Midbrain (tissue), 1 donor: ENCODE measurements at regions not wholly inside any gene's neighbourhood (a gene's known extent, or its start where the extent isn't known, plus 50 kb on each side); places are given as distances from the start of the nearest gene placed in this dataset.
"Not testable (repeated sequence)": the region's sequence is repeated elsewhere in the genome, so short reads cannot be mapped to it uniquely, and the experiment has no call there.

Experiments used
- DNase-seq: peaks from one replicate; lab custom pipeline; 2025; lab: John Stamatoyannopoulos, UW

DNA sequence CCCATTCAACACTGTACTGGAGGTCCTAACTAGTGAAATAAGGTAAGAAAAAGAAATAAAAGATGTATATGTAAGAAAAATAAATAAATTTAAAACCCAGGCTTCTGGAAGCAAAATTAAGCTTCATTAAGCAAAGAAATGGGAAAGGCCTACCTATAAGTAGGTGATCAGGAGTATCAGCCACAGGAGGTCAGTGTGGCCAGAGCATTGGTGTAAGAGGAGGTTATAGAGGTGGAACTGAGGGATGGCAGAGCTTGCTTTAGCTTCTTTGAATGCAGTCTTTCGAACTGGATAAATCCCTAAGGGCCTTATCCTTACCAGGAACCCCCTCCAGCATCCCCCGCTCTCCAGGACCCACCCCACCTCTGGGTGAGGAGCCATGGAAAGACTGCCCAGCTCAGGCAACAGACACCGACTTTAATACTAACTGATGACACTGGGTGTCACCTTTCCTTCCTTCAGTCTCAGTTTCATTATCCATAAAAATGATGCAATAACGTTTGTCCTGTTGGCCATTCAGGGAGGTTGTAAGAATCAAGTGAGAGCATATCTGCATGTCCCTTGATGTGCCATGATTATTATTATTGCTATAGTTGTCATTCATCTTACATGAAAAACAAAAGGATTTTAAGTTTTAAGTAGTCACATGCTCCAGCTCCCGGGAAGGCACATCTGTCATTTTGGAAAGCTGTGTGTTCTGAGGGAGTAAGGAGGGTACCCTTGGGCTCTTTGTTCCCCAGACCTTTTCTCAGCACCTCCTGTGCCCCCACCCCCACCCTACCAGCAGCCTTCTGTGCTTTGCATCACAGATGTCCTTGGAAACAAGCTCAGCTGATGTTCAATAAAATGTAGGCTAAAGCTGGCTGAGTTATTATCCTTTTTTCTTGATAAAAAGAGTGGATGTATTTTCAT is 50.8 kb upstream of the CTNNA1 start:
- DNase-seq, result no peak

DNA sequence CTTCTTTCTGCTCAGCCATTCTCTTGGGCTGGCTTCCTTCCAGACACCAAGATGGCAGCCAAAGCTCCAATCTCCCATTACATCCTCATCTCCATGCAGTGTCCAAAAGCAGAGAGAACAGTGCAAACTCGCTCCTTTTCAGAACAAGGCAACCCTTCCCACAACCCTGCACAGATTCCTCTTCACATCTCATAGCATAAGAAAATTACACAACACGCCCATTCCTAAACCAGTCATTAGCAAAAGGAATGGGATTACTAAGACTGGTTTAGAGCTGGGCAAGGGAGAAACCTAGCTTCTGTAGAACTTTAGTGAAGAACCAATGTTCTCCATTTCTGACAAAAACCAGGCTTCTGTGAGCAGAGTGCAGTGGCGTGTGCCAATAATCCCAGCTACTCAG is 51.5 kb upstream of the CTNNA1 start:
- DNase-seq, result no peak

DNA sequence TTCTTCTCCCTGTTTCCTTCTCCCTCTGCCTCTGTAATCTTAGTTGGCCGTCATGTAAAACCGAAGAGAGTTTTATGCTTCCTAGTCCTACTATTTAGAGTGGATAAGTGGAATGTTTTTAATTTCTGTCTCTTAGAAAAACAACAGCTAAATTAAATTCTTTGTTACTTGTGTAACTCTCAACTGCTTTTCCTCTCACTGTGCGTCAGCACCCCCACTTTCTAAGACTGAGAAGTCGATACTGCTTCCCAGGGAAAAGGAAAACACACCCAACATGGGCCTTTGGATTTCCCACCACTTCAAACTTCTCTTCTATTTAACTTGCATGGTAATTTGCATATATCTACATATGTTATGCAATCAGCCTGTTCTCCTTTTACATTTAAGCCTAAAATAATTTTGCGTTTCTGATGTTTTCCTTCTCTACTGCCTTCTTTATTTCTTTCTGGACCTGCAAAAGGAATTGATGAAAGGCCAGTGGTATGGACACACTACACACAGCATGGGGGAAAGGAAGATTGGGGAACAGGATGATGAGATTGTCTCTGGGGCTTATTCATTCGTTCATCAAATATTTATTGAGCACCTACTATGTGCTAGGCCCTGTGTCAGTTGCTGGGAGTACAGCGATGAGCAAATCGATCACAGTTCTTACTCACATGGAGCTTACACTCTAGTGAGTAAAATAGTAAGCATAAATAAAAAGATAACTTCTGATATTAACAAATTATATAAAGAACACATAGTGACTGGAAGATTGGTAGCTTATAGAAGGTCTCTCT is 52.5 kb upstream of the CTNNA1 start:
- DNase-seq, result no peak

DNA sequence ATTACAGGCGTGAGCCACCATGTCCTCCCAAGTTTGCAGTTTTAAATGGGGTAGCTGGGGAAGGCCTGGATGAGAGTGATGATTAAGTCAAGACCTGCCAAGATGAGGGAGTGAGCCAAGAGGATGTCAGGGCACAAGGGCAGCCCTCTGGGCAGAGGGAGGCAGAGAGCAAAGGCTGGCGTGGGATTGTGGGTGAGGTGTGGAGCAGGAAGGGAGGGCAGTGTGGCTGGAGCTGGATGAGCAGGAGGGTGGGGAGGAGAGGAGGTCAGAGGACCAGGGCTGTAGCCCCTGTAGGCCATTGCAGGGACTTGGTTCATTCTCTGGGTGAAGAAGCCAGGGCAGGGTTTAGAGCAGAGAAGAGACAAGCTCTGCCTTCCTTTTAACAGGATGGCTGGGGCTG is 53.7 kb upstream of the CTNNA1 start:
- DNase-seq, result no peak

DNA sequence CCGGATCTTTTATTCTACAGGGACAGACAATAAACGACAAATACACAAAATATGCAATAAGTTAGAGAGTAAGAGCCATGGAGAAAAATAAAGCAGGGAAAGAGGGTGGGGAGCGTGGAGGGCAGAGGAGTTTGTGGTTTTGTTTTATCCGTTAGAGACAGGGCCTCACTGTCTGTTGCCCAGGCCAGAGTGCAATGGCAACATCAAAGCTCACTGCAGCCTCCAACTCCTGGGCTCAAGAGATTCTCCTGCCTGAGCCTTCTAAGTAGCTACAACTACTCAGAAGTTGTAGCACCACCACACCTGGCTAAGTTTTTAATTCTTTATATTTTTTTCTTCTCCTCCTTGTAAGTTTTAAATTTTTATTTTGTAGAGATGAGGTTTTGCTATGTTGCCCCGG is 54.5 kb upstream of the CTNNA1 start:
- no peak for DNase-seq

DNA sequence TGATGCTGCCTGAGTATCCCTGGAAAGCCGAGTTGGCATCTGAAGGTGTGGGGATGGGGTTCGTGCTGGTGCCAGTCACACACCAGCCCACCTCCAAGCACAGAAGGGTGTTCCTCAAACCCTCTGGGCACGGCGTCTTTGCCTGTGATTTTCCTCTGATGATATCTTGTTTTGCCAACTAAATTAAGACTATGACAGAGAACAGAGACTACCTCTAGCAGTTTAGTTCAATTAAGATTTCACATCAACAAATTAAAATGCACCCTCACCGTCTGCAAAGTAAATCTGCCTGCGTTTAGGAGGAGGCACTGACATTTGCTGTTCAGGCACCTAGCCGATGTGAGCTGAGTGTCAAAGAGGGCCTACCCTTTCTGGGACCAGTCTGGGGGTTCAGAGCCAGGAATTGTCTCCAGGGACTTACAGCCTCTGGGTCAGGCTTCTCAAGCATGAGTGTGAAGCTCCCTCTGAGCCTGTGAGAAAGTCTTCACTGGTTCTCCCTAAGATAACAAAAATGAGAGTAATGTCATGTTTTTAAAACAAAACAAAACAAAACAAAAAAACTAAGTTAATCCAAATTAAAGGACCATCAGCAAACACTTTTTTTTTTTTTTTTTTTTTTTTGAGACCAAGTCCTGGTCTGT is 55.4 kb upstream of the CTNNA1 start:
- DNase-seq, result no peak

DNA sequence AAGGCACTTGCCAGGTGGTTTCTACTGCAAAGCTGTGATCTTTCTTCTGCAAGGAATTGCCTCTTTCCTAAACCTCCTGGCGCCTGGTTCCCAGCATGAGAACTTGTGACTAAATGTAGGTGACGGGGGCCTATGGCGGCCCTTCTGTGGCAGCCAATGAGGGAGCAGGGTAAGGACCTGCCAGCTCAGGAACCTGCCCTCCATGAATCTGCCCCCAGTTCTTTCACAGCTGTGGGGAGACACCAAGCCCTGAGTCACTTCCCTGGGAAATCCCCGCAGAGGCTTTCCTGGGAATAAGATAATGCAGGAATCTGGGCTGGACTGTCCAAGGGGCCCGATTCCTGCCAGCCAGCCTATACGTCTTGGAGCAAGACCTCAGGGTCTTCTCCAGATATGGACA is 56.7 kb upstream of the CTNNA1 start:
- DNase-seq, result no peak

DNA sequence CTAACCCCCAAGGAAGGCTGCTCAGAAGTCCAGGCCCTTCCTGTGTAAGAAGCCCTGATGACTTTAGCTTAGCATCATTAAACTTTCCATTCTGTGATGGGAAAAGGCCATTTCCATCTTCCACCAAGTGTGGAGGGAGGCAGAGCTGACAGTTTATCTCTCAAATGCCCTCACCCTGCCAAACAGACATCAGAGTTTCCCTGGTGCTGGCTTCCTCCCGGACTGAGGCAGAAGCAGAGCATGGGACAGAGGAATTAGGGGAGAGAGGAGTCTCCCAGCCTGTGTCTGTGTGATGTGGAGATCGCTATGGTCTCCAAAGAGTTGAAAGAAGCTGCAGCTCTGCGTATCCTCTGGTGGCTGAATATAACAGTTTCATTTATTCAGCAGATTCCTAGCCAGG is 57.4 kb upstream of the CTNNA1 start:
- DNase-seq, result no peak

DNA sequence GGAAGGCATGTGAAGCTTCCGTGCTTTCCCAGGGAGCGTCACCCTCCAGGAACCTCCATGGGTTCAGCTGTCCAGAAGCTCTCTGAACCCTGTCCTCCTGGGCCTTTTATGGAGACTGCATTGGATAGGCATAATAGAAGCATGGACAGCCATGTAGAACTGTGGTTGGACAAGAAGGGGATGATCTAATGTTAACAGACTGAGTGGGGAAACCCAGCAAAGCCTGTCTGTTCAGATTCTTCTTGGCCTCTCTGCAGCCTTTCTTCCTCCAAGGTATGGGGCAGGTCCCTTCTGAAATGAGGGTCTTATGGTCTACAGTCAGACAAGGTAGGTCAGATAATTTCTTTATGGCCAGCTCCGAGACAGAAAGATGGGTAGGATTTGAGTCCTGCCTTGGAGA is 59.1 kb upstream of the CTNNA1 start:
- DNase-seq, result no peak

DNA sequence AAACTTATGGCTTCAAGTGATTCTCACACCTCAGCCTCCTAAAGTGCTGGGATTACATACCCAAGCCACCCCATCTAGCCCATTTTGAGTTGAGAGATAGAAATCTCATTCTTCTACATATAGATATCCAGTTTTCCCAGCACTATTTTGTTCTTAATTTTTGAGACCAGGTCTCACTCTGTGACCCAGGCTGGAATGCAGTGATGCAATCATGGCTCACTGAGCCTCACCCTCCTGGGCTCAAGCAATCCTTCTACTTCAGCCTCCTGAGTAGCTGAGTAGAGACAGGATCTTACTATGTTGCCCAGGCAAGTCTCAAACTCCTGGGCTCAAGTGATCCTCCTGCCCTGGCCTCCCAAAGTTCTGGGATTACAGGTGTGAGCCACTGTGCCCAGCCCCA is 60.9 kb upstream of the CTNNA1 start:
- no peak for DNase-seq

DNA sequence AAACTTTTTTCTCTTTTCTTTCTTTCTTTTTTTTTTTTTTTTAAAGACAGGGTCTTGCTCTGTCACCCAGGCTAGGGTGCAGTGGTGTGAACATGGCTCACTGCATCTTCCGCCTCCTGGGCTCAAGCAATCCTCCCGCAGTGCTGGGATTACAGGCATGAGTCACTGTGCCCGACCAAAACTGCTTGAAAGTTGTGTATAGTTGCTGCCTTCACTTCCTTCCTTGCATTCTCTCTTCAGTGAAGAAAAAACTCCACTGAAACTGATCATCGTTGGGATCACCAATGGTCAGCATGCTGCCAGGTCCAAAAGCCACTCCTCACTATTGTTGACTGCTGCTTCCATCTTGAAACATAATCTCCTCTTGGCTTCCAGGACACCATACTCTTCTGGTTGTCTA is 66.6 kb upstream of the CTNNA1 start:
- no peak for DNase-seq

DNA sequence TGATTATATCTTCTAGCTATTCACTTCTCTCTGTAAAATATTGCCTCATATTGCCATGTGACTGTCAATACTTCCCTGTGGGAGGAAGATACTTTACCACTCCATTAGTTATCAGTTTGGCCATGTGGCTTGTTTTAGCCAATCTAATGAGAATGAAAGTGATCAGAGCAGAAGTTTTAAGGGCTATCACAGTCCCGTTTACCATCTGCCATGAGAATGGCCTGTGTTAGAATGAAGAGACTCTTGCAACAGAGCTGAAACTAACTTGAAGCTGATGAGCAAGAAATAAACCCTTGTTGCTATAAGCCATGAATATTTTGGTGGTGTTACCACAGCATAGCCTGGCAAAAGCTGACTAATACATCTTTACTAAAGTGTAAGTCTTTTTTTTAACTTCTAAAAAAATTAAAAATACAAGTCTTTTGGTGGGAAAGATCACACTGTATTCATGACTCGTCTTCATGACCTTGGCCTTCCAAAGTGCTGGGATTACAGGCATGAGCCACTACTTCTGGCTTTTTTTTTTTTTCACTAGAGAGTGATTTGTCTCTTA is 68.0 kb upstream of the CTNNA1 start:
- DNase-seq, result no peak

DNA sequence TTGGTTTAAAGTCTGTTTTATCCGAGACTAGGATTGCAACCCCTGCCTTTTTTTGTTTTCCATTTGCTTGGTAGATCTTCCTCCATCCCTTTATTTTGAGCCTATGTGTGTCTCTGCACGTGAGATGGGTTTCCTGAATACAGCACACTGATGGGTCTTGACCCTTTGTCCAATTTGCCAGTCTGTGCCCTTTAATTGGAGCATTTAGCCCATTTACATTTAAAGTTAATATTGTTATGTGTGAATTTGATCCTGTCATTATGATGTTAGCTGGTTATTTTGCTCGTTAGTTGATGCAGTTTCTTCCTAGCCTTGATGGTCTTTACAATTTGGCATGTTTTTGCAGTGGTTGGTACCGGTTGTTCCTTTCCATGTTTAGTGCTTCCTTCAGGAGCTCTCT is 70.8 kb upstream of the CTNNA1 start:
- not testable (repeated sequence) for DNase-seq

DNA sequence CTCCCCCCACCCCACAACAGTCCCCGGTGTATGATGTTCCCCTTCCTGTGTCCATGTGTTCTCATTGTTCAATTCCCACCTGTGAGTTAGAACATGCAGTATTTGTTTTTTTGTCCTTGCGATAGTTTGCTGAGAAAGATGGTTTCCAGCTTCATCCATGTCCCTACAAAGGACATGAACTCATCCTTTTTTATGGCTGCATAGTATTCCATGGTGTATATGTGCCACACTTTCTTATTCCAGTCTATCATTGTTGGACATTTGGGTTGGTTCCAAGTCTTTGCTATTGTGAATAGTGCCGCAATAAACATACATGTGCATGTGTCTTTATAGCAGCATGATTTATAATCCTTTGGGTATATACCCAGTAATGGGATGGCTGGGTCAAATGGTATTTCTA is 74.4 kb upstream of the CTNNA1 start:
- DNase-seq, result not testable (repeated sequence)

DNA sequence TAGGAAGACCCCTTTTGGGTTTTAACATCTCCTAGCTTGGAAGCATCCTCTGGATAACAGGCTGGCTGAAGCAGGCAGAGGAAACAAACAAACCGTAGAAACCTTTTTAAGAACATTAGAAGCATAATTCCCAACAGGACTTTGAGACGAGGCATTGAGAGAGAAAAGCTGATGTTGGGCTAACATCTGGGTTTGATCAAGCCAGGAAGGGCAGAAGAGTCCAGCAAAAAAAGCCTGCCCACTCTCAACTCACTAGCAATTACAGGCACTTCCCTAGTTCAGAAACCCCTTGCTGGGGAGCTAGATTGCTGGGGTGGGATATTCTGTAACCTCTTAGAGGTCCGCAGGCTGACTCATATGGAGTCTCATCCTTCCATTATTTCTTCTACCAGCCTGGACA is 75.4 kb upstream of the CTNNA1 start:
- DNase-seq, result no peak

DNA sequence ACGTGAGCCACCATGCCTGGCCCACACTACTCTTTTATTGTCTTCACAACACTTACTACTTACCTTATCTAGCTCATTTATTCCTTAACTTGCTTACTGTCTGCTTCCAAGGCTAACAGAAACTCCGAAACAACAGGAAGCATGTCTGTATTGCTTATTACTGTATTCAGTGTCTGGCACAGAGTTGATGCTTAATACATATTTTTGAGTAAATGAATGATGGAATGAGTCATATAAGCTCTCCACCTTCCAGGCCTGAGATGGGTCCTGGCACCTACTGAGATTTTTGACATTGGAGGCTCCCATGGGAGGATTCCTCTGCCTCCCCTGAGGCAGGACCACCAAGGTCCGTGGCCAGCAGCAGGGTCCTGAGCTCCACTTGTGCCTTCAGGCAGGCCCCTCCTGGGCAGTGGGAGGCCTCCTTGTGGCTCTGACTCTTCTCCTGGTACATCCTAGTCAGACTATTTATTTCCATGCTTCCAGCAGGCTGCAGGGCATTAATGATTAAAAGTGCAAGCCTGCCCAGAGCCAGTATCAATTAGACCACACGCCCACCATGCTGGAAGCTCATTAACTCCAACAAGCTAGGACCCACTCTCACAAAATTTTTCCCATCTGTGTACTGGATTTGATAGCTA is 76.5 kb upstream of the CTNNA1 start:
- no peak for DNase-seq

DNA sequence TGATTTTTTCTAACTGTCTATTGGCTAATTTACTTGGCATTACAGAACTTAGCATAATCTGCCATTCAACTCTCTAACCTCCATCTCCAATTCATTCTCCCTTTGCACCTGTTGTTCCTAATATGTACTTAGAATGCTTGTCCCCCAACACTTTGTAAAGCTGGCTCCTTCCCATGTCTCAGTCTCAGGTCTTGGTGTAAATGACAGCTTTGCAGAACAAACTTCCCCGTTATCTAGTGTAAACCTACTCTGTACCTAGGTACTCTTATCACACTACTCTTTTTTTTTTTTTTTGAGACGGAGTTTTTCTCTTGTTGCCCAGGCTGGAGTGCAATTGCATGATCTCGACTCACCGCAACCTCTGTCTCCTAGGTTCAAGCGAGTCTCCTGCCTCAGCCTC is 77.2 kb upstream of the CTNNA1 start:
- DNase-seq, result no peak

DNA sequence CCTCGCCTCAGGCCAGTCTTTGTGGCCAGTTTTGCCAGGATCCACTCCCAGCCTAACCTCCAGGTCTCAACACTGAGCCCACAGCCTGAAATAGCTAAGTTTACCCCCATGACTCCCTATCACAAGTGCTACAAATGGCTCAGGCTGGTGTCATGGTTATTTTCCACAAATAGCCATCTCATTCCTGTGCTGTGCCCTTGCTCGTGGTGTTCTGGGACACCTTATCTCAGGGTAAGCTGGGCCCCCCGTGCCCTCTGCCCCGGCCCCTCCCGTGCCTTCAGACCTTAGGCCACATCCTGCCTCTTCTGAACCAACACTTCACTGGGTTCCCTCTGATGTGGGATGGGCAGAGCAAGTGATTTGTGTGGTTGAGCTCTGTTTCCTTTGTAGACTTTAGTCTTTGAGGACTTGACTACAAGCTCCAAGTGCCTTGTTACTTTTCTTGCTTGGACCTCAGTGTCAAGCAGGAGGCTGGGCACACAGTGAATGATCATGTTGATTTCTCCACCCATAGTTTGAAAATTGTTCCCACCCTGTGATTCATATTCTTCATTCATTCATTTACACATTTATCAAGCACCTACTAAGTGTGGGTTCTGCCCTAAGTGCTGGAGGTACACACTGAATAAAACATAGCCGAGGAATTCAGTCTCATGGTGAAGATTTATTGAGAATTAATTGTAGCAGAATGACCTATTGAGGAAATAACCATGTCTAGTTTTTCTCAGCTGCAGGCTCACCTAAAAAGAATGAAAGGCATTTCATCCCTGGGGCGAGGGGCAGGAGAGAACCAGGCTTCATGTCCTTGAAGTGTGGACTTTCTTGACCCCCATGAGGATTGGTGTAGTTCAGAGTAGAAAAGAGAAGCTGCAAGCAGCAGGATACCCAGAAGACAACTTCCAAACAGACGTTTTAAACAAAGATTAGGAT is 84.5 kb upstream of the CTNNA1 start:
- DNase-seq, result no peak

DNA sequence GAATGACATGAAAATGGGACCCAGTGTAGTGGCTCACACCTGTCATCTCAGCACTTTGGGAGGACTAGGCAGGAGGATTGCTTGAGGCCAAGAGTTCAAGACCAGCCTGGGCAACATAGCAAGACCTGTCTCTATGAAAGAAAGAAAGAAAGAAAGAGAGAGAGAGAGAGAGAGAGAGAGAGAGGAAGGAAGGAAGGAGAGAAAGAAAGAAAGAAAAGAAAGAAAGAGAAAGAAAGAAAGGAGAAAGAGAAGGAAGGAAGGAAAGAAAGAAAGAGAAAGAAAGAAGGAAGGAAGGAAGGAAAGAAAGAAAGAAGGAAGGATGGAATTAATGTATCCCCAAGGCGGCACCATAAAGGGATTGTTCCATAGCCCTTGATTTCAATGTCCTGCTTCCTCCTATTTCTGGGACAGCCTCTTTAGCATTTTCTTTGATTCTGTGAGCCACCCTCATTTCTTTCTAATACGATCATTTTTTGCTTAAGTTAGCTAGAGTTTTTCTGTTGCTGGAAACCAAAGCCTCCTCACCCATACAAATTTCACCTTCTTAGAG is 85.4 kb upstream of the CTNNA1 start:
- not testable (repeated sequence) for DNase-seq

DNA sequence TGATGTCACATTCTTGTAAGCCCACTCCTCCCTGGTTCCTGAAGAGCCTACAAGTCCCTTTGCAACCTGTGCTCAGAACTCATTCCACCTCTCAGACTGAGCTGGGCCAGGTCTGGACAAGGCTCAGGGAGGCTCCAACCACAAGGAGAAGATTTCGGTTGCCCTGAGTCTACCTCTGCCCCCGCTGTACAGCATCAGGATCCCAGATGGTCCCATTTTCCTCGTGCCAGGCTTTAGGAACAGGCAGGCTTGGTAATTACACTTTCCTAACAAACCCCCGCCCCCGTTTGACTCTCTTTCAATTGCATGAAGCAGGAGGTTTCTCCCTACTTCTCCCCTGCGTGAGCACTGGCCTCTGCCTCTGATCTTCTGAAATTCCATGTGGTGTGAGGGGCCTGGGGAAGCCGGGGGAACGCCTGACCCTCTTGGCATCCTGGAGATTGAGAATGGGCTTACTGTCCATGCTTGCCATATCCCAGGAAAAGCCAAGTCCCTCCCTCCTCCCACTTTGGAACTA is 86.9 kb upstream of the CTNNA1 start:
- DNase-seq, result no peak
